ENCODE measurements at regions not wholly inside any gene's neighbourhood (a gene's known extent, or its start where the extent isn't known, plus 50 kb on each side); places are given as distances from the start of the nearest gene placed in this dataset.

DNA sequence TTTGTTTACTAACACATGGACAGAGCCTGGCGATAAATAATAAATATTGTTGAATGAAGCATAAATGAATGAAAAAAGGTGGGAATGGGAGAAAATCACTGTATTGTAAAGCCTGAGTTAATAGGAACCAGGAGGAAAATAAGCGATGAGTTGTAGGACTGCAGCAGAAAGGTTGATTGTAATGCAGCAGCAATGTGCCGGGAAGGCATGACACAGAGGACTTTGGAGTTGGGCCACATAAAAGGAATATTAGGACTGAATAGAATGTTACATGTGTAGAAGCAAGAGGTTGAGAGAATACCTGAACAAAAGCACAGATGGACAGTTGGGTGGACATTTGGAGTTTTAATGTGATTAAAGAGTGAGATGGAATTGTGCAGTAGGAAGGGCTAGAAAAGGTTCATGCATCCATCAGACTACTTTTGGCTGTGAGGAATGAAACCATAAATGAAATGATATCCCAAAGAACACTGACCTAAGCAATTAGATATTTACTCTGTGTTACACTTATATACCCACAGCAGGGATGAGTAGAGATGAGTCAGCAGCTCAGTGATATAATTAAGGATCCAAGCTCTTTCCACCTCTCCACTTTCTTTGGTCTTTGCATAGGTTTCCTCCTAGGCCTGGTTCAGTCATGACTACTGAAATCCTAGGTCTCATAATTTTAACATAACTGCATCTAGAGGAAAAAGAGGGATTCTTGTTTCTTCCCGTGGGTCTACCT lies 55.4 kb downstream of the CCER1 start:
- DNase-seq (ENCODE audit: low read depth) = peak; percentile 46

DNA sequence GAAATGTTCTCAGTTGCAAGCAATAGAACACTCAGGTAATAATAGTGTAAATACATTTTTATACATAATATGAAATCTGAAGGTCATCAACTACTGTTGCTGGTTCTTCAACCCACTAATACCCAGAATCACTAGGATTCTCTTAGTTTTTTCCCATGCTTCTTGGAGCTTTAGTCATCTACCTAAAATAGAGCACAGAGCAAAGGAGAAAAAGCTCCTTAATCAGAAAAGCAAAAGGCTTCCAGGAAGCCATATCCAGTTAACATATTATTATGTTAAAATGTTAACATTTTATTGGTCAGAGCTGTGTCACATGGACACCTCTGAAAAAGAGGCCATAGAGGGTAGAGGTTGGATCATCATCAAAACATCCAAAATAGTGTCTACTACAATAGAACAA lies 57.0 kb downstream of the CCER1 start:
- DNase-seq (ENCODE audit: low read depth) = no peak

DNA sequence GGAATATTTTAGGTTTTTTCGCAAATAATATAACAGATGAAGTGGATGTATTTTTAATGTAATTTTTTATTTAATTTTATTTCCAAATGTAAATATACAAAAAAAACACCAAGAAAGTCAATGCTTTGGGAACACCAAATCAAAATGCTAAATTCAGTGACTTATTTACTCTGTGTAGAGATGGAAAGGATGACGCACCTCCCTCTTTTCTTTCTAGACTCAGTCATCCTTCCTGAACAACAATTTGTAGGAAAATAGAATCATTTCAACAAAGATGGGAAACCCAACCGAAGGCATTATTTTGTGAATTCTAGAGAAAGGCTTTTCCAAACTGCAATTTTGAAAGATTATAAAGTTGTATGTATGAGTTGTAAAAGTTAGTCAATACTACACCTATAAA lies 57.7 kb downstream of the CCER1 start:
- DNase-seq (ENCODE audit: low read depth) = no peak

DNA sequence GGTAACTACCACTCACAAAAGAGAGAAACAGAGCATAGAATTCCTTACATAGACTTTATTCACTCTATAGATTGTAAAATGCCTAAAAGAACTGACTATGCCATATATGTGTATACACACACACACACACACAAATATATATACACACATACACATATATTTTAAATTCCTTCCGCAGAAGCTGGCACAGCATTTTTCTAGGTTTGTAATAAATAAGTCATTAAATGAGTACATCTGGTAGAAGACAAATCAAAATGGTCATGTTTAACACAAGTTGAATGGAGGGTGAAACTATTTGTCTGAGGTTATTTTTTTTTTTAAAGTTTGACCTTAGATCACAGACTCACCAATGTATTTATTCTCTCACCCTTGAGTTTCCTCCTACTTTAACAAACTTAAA lies 58.2 kb downstream of the CCER1 start:
- DNase-seq (ENCODE audit: low read depth) = no peak

DNA sequence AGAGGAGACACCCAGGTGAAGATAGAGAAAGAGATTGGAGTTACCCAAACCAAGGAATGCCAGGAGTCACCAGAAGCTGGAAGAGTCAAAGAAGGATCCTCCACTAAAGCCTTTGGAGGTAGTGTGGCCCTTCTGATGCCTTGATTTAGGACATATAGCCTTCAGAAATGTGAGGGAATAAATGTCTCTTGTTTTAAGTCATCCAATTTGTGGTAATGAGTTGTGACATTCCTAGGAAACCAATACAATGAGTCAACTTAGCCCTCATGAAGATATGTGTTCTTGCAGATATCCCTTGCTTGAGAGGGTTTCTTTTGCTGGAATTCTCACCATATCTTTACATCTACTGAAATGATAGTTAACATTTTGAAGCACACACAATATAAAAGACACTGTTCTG lies 58.8 kb downstream of the CCER1 start:
- DNase-seq (ENCODE audit: low read depth) = peak; percentile 79

DNA sequence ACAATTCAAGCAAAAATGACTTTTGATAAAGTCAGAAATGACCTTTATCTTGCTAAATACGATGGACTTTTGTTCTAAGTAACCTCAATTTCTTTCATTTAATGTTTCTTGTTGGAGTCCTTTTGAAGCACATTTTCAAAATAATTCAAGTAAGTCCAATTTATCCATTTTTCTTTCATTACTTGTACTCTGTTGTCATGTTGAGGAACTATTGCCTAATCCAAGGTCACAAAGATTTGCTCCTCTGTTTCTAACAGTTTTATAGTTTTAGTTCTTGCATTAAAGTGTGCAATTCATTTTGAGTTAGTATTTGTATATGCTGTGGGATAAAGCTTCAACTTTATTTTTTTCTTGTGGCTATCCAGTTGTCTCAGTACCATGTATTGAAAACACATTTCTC lies 66.7 kb downstream of the CCER1 start:
- DNase-seq (ENCODE audit: low read depth) = no peak

DNA sequence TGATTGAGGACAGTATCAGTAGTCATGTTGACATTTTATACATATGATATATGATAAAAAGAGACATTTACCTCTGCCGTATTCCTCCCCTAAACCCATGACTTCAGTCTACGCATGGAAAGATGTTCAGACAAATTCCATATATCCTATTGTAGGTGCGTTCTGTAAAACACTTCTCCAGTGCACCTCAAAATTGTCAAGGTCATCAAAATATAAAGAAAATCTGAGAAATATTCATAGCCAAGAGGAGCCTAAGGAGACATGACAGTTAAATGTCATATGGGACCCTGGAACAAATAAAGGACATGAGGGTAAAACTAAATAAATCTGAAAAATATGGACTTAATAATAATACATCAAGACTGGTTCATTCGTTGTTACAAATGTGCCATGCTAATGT lies 71.5 kb downstream of the CCER1 start:
- DNase-seq (ENCODE audit: low read depth) = no peak

DNA sequence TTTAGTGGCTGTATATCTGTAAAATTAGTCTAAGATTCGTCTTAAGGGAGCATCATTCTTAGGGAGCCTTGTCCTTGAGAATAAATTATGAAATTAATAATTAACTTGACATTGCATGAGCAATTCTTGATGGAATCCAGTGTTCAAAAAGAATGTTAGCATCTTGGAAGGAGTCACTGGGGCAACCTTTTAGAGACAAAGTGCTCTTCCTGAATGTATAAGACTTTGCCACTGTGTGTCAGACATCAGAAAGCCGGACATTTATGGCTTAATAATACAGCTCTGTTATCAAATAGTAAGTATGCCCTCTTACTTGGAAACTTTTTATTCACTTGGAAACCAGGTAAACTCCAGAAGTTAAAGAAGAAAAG lies 83.3 kb downstream of the CCER1 start:
- no peak for DNase-seq (ENCODE audit: low read depth)

DNA sequence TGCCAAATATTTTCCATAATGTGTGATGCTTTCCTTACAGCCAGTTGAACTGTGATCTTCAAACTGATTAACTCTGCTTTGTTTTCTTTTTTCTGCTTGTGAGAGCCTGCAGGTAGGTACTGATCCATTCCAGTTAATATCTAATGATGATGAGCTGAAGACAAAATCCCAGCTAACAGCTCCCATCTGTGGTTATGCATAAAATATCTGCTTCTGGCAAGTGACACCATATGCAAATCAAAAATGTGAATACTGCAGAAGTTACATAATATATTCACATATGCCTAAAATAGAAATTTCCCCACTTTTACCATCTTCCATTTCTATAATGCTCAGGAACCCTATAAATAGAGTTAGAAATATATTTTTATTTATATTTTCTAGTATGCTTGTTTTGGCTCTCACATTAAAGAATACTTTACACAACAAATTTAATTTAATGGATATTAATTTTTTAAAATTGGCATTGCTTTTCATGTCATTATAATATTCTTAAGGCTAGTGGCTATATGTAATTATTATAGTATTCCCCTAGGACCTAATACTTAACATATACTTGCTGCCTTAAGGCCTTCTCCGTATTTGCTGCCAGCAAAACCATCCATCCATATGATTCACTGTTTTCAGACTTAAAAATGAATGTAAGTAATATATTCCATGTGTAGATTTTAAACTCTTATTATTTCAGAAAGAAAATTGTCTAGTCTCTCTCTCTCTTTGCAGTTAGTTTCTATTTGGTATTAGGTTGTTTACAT lies 83.8 kb downstream of the CCER1 start:
- no peak for DNase-seq (ENCODE audit: low read depth)

DNA sequence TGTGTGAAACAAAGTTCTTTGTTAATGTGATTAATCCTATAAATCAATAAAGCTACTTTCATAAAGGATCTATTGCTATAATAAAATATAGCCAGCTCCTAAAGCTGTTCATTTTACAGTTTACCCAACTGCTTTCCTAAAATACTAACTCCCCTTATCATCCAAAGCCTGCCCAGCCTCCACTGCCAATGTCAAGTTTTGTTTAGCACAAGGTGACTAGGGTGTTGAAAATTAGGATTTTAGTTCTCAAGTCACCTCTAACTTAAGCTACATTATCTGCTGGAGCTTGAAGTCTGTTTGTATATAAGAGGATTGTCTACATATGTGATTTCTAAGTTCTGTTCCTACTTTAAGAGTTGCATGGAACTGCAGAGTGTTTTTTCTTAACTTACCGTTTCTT lies 86.3 kb downstream of the CCER1 start:
- DNase-seq (ENCODE audit: low read depth) = no peak

DNA sequence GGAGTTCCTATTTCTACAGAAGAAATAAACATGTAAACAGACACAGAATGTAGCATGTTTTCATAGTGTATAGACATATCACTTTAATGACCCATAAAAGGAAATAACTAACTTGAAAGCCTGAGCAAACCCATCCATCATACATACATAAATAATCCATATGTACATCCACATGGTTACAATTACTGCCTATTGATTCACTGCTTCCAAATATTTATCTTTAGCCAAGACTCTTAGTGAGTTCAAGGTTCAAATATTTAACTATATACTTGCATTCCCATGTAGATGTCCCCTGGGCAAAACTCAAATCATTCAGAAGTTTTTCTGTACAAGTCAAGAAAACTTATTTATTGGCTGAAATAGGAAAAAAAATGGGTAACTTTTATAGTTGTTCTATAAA lies 95.4 kb downstream of the CCER1 start:
- DNase-seq (ENCODE audit: low read depth) = no peak

DNA sequence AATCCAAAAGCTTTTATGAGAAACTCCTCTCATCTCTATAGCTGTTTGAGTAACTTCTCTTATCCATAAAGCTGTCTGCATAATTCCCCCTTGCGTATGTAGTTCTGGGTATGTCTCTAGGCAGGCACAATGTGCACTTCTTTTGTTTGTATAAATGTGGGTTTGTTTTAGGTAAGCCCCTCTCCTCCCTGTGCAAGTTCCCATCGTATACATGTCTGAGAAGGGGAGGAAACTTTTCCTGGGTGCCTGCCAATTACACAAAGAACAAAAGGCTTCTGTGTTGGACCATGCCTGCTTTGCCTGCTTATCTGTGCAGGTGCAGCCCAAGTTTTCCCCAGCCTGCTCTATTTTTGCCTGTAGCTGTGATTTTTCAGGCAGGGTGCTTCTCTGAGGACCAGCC lies 96.7 kb downstream of the CCER1 start:
- DNase-seq (ENCODE audit: low read depth) = peak; percentile 11

DNA sequence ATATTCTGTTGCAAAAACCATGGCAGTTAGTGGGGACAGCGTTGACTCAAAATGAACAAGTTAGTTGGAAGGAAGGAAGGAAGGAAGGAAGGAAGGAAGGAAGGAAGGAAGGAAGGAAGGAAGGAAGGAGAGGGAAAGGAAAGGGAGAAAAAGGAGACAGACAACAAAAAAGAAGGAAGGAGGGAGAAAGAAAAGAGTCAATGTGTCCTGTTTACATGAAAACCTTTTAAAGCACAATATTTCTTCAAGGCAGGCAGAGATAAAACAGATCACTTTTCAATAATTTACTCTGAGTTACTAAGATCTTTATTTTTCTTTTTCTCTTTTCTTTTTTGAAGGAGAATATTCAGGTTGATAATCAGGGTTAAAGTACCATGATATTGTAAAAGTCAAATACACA lies 99.4 kb downstream of the CCER1 start:
- no peak for DNase-seq (ENCODE audit: low read depth)

DNA sequence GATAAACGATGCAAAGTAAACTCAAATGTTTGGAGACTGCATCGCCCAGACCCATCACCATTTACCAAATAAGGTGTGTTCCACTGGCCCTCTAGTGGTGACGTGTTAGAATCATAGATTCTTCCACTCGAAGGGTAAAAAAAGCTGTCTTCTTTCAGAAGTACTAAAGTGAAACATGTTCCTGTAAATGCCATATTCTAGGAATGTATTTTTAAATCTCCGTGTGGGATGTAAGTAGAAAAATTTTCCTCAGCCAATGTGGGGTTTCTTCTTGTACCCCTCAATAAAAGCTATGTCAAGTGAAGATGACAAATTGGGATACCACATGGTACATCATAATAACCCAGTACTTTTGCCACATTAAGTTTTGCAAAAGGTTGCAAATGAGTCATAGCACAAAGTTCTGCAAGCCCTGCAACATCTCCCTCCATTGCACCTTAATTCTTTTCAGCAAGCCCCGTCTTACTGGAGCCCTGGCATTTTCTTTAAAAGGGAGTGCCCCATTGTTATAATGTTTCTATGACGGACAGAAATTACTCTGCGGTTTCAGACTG lies 100.8 kb downstream of the CCER1 start:
- DNase-seq (ENCODE audit: low read depth) = peak; percentile 43

DNA sequence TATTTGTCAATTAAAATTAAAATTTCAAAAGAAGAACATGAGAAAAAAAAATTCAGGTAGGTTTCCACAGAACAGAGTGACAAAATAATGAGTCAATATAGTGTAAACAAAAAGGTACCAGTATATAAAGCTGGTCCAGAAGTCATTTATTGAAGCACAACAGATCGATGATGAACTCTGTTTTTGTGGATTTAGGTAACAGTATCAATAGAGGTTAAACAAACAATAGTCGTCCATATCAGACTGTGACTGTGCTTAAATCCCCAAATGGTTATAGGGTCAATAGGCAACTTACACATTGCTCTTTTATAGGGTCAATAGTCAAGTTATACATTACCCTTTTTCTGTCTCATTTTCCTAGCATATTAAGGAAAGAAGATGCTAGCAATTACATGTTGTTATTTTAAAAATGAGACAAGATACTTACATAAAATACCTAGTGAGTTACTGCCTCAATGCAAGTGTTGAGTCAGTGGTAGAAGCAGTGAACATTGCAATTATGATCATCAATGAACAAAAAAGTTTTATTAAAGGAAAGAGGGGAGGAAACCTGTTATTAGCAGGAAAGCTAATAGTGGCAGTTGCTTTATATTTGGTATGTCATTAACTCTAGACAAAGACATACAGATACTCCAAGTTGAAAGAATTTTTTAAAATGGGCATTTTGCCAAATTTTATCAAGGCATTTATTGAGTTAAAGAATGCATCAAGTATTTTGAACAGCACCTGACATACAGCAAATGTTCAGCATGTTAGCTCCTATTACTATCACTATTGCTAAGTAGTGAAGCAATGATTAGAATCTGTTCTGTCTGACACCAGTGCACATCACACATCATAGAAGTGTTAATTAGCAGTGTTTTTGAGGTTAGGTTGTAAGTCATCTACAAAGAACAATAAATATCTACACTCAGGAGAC lies 102.9 kb downstream of the CCER1 start:
- no peak for DNase-seq (ENCODE audit: low read depth)

DNA sequence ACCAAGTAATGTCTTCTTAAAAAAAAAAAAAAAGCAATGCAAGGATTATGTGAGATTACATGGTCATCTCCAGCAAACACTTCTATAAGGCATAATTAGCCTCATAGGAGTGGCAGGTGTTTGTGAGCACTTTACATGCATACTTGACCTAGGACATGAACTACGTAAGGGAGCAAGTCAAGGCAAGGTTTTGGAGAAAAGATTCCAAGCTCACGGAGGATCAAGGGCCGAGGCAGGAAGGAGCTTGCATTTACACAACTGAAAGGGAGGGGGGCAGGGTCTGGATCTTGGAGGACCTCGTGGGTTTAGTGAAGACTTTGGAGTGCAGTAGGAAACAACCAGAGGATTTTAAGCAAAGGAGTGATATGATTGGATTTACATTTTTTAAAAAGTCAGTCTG lies 112.5 kb downstream of the CCER1 start:
- no peak for DNase-seq (ENCODE audit: low read depth)

DNA sequence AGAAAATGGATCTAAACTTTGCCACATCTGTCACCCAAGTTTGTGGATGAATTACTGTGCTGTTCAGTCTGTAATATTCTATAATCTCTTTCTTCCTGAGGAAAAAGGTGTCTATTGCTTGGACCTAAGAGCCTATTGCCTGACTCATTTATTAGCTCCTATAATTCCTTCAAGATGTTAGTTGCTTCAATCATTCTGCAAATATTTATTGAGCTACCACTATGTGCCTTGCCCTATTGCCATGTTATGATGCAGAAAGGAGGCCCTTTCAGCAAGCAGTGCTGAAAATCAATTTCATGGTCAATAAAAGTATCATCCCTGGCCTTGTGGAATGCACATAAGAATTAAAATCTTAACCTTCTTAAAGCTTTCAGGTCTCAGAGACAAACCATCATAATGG lies 113.6 kb downstream of the CCER1 start:
- DNase-seq (ENCODE audit: low read depth) = no peak

DNA sequence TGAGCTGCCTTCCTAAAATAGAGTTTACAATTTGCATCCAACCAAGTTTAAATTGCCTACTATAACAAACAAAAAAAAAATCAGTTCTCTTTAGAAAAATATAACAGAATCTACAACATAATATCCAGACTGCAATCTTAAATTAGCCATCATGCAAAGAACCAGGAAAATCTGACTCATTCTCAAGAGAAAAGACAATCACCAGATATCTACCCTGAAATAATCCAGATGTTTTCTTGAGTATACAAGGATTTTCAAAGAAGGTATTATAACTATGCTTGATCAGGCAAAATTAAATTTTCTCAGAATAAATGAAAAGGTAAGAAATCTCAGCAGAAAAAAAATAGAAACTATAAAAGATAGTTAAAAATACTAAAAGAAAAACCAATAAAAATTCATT lies 115.6 kb downstream of the CCER1 start:
- DNase-seq (ENCODE audit: low read depth) = no peak

DNA sequence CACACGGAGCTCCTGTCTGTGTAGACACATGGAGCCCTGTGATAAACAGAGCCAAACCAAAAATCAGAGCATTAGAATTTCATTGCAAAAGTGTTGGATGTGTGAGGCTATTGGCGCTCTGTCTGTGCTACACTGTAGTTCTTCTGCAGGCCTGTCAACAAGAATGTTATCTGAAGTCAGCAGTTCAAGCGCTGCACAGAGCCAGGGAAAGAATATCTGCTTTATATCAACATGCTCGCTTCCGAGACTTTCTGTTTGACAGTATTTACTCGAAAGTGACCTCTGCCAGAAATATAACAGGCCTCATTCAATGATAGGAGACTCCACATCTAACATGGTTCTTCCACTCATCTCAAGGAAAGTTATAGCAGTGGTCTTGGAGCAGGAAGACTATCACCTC lies 118.3 kb downstream of the CCER1 start:
- DNase-seq (ENCODE audit: low read depth) = no peak

DNA sequence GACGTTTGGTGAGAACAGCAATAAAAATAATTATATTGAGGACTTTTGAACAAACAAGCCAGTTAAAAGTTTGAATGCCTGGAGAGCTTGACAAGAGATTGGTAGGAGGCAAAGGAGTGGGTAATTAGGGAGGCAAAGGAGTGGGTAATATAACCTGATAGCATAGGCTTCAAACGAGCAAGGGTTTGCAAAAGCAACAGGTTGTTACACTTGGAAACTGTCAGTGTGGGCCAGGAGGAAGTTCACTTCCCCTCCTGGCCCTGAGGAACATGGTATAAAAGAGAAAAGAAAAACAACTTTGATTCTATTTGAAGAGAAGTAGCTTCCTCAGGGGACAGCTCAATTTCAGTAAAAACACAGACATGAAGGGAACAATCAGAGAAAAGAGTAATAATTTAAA lies 121.7 kb downstream of the CCER1 start:
- no peak for DNase-seq (ENCODE audit: low read depth)

DNA sequence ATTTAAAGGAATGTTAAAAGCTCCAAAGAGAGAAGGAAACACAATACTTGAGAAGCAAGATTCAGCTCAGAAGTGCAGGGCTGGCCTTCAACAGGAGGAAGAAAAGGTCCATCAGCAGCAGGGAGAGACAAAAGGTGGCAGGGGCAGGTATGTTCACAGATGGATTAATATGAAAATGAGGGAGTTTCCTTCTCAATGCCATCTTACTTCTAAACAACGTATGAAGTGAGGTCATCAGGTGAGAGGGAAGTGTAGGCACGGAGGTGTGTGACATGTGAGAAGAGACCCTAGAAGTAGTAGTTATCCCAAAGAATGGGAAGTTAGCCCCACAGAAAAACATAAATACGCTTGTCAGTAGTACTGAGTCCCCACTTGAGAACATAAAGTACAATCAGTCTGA lies 122.5 kb downstream of the CCER1 start:
- DNase-seq (ENCODE audit: low read depth) = no peak

DNA sequence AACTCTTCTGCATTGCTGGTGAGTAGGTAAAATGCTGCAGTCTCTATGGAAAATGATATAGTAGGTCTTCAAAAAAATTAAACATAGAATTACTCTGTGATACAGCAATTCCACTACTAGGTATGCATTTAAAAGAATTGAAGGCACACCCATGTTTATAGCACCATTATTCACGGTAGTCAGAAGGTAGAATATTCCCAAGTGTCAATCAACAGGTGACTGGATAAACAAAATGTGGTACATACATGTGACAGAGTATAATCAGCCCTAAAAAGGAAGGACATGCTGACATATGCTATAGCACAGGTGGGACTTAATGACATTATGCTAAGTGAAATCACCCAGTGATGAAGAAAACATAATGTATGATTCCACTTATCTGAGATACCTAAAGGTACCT lies 123.3 kb downstream of the CCER1 start:
- no peak for DNase-seq (ENCODE audit: low read depth)
